LHCN-M2 (cell line): ENCODE measurements at regions not wholly inside any gene's neighbourhood (a gene's known extent, or its start where the extent isn't known, plus 50 kb on each side); places are given as distances from the start of the nearest gene placed in this dataset.
A peak's percentile ranks its signal among the peaks of the same experiment; 100 is the strongest.
"Not testable (repeated sequence)": the region's sequence is repeated elsewhere in the genome, so short reads cannot be mapped to it uniquely, and the experiment has no call there.

Source experiments
- DNase-seq: peaks from one replicate; pipeline ENCODE4 v3.0.0-alpha.2; 2012; ENCODE audit warnings: low read depth

- DNase-seq = no peak
Measured at GRCh38 chr10:124150807-124151417, 57.5 kb upstream of the CHST15 start.

- DNase-seq = no peak
Measured at GRCh38 chr10:124150189-124150806, 56.9 kb upstream of the CHST15 start.

- no peak for DNase-seq
Measured at GRCh38 chr10:124149189-124150042, 56.0 kb upstream of the CHST15 start.

- not testable (repeated sequence) for DNase-seq
Measured at GRCh38 chr10:124148509-124149188, 55.3 kb upstream of the CHST15 start.

GRCh38 chr10:124146483-124146882 lies 53.1 kb upstream of the CHST15 start:
- peak; percentile 36 for DNase-seq

- DNase-seq = peak; percentile 95
Measured at GRCh38 chr10:124145109-124145870, 51.9 kb upstream of the CHST15 start.

- DNase-seq = no peak
Measured at GRCh38 chr10:124144536-124144935, 51.1 kb upstream of the CHST15 start.

GRCh38 chr10:124143721-124144120 lies 50.3 kb upstream of the CHST15 start:
- no peak for DNase-seq
